GM19468 (cell line): ENCODE measurements at regions not wholly inside any gene's neighbourhood (a gene's known extent, or its start where the extent isn't known, plus 50 kb on each side); places are given as distances from the start of the nearest gene placed in this dataset.
"Not testable (repeated sequence)": the region's sequence is repeated elsewhere in the genome, so short reads cannot be mapped to it uniquely, and the experiment has no call there.

ENCODE experiments used
- ATAC-seq: cut with Tn5 transposase; IDR thresholded peaks from one replicate; pipeline ENCODE4 v1.9.1; 2021; ENCODE audit warnings: mild to moderate bottlenecking, moderate library complexity, moderate number of reproducible peaks; ENCODE audit not compliant: unreplicated experiment; ENCODE audit errors: extremely low read depth

DNA sequence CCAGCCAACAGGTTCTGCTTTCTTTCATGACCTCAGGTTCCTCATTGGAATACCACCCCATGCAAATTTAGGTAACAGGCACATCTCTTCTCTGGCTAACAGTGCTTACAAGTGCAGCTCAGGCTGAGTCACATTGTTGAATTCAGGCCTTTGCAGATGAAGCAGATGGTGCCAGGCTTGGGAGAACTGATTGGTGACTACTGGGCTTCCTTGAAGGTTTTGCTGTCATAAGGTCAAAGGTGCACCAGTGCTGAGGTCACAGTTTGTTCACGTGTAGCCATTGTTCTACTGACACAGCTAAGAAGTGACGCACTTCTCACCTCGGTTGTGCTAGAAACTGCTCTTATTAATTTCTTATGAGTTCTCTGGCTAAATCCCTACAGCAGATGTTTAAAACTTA, 128.6 kb upstream of the BMPER start:
- no peak for ATAC-seq

DNA sequence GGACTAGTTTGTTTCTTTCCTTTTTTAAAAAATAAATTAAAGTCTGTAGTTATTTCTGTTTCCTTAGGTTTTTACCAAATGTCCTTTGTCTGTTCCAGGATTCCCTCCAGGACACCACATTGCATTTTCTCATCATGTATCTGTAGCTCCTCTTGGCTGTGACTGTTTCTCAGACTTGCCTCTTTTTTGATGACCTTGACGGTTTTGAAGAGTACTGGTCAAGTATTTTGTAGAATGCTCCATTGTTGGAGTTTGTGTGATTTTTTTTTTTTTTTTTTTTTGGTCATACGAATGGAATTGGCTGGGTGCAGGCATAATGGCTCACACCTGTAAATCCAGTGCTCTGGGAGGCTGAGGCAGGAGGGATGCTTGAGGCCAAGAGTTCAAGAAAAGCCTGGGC, 127.1 kb upstream of the BMPER start:
- ATAC-seq, result no peak

DNA sequence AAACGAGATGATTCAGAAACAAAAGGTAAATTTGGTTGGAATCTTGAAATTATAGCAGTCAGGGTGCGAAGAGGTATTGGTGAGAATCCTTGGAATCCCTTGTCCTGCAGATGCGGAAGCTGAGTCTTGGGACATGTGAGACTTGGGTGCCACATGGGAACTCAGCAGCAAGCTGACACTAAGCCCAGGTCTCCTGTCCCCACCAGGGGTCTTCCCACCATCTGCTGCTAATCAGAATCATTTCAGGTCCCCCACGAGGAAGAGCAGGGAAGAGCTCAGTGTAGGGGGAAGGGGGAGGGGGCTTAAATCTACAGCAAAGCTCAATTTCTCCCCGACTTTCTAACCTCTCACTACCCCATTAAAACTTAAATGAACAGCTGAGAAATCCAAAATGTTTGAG, 126.1 kb upstream of the BMPER start:
- no peak for ATAC-seq

DNA sequence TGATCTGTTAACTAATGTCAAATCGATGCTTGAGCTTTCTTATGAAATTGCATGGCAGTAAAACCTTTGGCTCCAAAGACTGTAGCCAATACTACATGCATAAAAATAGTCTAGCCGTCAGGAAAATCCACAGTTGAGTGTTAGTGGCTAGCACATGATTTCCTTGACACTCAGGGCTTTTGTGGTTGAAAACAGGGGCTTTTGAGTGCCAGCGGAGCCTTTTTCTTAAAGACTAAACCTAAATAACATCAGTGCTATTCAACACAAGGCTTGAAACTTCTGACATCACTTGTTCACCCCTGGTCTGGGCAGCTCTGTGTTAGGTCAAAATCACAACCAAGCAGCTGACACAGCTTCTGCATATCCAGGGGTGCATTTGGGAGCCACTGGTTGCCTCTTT, 124.2 kb upstream of the BMPER start:
- no peak for ATAC-seq

DNA sequence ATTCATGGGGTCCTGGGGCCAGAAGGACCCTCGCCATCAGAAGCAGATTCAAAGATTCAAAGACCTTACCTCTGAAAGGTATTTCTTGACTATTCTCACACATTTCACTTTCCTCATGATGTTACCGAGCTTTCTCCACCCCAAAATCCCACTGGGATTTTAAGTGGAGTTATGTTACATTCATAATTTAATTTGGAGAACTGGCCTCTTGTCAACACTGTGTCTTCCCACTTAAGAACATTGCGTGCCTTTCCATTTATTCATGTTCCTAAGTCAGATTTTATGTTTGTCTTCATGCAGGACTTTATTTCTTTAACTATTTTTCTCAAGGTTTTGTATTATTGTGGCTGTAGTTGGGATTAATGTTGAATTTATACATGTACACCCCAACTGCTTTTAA, 123.5 kb upstream of the BMPER start:
- no peak for ATAC-seq

DNA sequence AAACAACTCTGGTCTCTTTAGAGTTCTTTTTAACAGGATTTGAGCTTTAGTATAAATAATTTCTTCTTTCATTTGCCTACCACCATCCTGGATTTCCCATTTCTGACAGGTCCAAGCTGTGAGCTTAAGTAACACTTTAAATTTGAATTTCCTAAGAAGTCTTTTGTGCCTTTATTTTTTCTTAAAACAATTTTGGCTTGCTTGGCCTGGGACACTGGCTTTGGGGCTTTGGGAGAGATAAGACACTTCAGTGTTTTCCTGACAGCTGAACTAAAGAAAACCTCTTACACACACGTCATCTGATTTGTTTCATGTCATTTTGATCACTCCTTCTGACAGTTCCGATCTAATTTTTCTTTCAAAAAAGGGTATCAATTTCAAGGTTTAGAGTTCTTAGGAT, 121.3 kb upstream of the BMPER start:
- no peak for ATAC-seq

DNA sequence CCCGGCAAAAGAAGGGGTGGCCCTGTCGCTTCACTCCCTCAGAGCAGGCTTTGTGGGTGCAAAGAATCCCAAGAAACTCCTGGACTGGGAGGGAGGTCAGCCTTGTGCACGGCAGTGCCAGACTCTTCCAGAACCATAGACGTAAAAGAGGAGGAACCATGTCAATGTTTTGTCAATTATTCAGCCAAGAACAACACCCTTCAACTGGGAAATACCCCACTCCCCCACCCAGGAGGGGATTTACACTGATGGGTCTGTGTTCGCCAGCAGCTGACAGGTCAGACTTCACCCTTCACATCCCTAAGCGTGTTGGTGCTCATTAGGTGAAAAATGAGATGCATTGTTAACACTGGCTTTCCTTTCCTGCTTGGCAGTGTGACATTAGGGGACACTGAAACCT, 116.8 kb upstream of the BMPER start:
- no peak for ATAC-seq

DNA sequence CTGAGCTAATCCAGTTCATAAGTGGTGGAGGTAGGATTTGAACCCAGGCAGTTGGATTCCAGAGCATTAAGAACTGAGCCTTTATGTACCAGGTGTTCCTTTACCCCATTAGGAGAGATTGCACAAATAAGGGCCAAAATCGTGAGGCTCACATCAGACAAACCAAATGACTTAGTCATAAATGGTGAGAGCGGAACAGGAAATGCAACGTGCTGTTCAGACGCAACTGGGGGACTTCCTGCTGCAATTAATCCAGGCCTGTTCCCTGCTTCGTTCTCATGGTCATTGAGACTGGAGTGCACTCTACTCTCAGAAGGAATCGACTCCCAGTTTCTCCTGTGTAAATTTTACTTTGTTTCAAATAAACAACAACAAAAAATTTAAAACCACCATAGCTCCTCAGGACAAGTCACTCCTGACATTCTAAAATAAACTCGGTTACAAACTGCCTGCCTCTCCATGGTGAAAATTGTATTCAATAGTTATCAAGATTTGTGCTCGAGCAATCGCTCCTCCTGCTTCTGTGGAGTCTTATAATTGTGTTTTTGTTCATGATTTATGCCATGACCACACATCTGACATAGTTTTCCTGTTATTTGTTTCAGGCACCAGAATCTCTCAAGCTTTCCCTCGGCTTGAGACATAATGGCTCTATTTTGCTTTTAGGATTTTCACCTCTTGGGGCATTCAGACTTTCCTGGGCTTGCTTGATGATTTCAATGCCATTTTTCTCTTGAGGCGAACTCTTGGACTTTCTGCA, 115.3 kb upstream of the BMPER start:
- no peak for ATAC-seq

DNA sequence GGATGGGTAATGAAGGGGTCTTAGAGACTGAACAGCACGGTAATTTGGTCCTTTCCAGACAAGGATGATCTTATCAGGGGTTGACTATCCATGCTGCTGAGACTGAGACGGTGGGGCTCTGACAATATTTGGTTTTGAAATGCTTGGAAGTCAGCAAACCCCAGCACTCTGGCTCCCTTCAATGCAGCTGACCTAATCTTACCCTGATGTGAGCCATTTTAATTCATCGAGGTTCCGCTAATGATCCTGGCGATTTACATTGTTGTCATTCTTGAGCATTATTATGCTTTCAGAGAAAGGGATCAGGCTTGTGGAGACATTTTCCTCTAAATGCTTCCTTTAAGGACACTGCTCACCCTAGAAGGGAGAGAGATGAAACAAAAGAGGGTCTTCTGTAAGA, 114.6 kb upstream of the BMPER start:
- ATAC-seq, result no peak

DNA sequence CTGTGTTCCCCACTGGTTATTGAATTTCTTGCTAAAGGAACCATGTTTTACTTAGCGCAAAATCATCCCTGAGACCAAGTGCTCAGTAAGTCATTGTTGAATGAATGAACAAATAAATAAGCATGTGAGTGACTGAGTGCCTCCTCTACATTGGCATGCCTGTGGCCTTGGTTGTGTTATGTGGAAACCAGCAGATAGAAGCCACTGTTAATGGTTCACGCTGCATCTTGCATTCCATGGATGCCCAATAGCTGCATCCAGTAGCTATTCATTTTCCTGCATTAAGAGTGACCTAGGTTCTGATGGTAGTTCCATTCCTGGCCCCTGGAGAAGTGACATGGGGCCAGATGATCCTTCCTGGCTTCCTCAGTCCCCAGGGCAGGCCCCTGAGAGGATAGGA, 113.3 kb upstream of the BMPER start:
- no peak for ATAC-seq

DNA sequence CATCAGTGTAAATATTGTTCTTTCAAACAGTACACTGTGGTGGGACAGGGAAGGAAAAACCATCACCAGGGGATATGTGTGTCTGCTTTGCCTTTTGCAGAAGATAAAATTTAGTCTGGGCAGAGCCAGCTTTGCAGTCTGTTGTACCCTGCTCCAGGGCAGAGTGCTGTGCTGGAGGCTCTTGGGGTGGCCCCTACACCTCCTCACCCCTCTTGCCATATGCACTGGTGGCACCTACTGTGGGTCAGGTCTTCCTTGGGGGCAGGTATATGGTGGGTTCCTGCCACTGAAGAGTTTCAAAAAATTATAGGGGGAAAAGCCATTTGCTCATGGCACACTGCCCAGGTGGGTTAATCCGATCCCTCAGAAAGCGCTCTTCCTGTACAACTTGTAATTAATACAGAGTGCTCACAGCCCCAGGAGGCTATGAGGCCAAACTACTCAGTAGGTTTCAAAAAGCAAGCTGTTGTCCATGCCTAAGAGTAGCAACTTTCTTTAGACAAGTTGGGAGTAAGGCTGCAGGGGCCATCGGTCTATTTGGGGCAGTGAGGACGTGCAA, 112.7 kb upstream of the BMPER start:
- no peak for ATAC-seq

DNA sequence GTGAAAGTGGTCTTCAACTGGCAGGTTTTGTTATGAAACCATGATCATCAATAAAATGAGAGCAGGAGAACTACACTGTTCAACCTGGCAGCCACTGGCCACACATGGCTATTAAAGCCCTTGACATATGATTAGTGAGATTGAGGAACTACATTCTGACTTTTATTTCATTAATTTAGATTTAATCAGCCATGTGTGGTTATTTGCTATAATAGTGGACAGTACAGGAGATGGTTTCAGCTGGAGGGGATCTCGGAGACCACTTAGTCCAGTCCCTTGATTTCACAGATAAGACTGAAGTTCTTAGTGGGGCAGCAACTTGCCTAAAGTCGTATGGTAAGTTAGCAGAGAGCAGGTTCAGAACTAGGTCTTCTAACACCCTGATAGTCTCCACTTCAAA, 111.7 kb upstream of the BMPER start:
- ATAC-seq, result no peak

DNA sequence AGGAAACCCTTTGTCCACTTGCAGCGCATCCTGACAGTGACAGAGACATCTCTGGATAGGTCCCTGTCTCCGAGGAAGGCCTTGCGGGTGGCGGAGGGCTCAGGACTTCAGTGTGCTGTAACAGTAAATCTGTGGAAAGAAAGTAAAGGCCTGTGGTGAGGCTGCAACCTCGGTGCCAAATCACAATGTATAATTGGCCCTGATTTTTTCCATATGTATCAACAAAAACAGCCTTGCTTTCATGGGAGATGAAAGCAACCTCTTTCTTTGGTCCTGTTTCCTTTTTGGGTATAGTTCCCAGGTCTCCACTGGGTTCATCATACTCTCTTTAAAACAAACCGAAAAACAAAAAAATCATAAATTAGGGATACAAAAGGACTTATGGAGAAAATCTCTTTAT, 110.9 kb upstream of the BMPER start:
- no peak for ATAC-seq

DNA sequence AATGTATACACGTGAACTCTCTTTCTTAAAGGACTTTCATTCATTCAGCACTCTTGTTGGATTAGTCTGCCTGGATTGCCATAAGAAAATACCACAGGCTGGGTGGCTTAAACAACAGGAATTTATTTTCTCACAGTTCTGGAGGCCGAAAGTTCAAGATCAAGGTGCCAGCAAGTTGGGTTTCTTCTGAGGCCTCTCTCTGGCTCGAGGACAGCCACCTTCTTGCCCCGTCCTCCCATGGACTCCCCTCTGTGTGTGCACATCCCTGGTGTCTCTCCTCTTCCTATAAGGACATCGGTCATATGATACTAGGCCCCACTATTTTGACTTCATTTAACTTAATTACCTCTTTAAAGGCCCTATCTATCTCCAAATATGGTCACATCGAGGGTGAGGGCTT, 110.4 kb upstream of the BMPER start:
- ATAC-seq, result no peak

DNA sequence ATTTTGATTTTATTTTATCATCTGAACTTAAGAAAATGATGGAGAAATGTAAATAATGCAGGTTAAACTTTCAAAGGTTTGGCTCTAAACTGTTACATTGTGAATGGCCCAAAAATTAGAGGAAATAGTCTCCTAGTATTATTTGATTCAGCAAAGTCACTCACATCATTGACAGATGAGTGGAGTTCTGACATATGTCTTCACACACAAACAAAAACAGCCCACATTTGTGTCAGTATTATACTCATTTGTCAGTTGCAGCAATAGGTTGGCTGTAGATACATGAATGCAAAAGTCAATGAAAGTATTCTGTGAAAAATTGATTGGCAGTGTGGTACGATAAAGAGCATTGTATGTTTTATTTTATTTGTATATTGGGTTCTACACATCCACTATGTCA, 108.8 kb upstream of the BMPER start:
- no peak for ATAC-seq

DNA sequence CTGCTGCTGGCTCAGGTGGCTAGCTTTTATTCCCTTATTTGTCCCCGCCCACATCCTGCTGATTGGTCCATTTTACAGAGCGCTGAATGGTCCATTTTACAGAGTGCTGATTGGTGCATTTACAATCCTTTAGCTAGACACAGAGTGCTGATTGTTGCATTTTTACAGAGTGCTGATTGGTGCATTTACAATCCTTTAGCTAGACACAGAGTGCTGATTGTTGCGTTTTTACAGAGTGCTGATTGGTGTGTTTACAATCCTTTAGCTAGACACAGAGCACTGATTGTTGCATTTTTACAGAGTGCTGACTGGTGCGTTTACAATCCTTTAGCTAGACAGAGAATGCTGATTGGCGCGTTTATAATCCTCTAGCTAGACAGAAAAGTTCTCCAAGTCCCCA, 107.8 kb upstream of the BMPER start:
- ATAC-seq, result not testable (repeated sequence)

DNA sequence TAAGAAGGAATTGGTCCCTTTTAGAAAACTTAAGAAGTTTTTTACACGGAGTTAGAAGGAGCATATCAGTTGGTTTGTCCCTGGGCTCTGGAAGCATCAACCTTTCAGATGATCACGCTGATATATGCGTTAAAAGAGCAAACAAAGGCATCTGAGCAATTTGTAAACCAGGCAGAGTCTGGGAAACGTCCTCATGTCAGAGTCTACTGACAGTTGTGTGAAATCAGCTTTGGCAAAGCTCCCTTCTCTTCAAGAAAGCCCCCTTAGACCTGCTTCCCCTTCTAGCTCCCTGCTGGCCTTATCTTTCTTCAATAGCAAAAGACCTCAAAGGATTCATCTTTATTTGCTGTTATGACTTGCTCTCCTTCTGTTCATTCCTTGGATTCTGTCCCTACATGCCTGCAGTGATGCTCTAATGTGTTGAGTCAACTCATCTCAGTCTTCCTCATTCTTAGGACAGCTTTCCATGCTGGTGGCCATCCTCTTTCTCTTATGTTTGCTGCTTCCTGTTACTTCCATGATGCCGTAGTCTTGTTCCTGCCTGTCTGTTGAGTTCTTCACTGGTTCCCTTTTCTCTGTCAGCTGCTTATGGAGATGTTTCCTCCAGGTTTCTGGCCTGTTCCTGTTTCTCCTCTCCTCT, 106.5 kb upstream of the BMPER start:
- ATAC-seq, result no peak

DNA sequence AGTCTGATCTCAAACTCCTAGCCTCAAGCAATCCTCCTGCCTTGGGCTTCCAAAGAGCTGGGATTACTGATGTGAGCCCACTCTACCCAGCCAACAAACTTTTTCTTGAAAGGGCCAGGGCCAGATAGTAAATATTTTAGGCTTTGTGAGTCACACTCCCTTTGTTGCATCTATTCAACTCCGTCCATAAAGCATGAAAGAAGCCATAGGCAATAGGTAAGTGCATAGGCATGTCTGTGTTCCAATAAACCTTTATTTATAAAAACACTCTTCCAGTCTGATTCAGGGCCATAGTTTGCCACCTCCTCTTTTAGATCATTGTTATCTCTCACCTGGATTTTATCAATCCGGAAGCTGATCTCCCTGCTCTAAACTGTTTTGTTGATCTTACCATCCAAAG, 105.6 kb upstream of the BMPER start:
- ATAC-seq, result no peak

DNA sequence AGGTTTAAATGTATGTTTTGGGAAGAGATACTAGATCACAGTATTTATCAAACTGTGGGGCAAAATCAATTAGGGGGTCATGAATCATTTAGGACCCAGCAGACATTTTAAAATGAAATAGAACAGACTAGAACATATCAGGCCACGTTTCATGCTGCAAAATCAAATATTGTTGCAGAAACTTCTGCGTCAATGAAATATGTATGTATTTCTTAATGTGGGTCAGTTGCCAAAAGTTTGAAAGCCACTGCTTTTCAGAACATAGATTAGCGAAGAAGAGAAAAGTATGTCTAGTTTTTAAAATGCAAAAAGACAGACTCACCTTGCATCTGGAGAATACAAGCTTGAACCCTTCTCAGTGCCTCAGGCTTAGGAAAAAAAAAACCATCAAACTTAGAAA, 102.7 kb upstream of the BMPER start:
- no peak for ATAC-seq

DNA sequence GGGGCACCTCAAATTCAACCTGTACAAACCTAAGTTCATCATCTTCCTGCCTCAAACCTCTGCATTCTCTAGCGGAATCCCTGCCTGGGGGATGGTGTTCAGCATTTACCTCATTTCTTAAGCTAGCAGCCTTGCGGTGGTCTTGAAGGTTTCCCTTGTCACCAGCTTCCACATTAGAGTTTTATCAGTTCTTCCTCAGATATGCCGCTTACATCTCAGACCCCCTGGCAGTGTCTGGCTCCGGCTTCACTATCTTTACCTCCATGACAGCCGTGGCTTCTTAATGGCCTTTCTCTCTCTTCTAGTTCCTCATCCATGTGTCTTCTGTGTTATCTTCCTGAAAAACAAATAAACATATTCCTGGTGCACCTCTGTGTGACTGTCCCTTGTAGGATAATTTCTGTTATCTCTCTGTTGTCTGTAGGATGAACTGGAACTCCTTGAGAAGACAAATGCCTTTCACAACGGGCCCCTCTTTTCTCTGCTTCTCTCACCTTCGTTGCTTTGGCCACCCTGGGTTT, 101.1 kb upstream of the BMPER start:
- ATAC-seq, result no peak

DNA sequence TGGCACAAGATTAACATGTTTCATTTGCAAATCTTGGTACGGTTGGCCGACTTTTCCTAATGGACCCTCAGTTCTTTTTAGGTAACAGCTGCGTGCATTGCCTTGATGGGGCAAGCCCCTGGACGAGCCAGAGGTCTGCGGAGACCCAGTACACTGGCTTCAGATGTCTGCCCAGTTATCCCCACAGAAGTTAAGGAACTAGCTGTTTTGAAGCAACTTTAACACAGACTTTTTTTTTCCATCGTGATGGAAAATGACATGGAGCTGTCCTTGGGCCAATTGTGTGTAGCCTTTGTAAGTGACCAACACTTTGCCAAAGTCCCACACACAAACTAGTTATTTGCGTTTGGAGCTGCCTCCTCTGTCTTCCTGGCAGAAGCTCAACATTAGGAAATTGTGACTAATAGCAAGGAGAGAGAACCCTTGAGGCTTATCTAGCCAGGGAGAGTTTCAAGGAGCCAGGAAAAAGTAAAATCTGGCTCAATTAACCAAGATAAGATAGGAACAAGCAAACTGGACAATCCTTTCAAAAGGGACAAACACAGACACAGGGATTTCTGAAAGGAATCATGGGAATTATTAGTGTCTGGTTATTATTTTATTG, 99.6 kb upstream of the BMPER start:
- ATAC-seq, result no peak
